ENCODE measurements at regions not wholly inside any gene's neighbourhood (a gene's known extent, or its start where the extent isn't known, plus 50 kb on each side); places are given as distances from the start of the nearest gene placed in this dataset.

DNA sequence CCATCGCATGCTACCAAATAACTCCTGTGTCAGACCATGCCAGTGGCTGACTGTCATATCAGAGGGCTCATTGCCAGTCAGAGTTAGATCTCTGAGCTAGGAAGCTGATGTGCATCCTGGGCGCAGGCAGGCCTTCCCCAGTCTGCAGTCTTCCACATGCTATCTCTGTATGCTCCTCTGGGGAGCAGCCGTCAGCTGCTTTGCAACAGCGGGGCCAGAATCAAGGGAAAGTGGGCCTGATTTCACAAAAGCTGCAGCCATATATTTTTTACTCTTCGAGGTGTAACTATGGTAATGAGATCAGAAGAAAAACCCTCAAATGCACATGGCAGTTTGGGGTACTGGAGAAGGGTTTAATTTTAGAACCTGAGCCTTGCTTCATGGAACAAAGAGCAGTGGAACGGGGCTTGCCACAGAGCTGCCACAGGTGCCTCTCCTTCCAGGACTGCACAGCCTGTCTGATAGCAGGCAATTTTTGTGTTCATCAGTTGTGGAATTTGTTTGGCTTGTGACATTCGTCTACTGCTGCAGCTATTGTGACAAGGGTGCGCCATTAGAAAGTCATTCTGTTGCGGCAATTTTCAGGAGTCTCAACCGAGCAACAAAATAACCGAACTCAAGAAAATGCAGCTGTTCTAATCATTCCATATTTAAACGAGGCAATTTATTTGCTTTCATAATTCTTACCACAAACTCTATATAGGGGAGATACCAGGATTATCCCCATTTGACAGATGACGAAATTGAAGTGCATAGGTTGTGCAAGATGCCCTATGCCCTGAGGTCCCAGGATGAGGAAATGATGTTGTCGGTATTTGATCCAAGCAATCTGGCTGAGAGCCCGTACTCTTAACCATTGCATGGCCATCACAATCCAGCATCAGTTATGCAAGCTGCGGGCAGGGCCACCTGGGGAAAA lies 109.6 kb upstream of the CYRIA start:
- TF ChIP-seq, protein P1, sequence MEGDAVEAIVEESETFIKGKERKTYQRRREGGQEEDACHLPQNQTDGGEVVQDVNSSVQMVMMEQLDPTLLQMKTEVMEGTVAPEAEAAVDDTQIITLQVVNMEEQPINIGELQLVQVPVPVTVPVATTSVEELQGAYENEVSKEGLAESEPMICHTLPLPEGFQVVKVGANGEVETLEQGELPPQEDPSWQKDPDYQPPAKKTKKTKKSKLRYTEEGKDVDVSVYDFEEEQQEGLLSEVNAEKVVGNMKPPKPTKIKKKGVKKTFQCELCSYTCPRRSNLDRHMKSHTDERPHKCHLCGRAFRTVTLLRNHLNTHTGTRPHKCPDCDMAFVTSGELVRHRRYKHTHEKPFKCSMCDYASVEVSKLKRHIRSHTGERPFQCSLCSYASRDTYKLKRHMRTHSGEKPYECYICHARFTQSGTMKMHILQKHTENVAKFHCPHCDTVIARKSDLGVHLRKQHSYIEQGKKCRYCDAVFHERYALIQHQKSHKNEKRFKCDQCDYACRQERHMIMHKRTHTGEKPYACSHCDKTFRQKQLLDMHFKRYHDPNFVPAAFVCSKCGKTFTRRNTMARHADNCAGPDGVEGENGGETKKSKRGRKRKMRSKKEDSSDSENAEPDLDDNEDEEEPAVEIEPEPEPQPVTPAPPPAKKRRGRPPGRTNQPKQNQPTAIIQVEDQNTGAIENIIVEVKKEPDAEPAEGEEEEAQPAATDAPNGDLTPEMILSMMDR (IDR thresholded peaks at IDR 0.05), result no peak
- no peak for TF ChIP-seq POLR2A (IDR thresholded peaks at IDR 0.05)
